H9 (cell line): ENCODE measurements at regions not wholly inside any gene's neighbourhood (a gene's known extent, or its start where the extent isn't known, plus 50 kb on each side); places are given as distances from the start of the nearest gene placed in this dataset.

Experiments
- DNase-seq: peaks from one replicate; pipeline ENCODE4 v3.0.0-alpha.2; 2017
- H2AFZ ChIP-seq: one replicate; pipeline ENCODE4 v1.6.1; 2013; ENCODE audit warnings: mild to moderate bottlenecking, low read length, control low read depth, moderate library complexity
- H2AK5ac ChIP-seq: 2 replicates; pipeline ENCODE4 v1.6.1; 2013; ENCODE audit warnings: low read length, control low read depth, mixed read lengths; ENCODE audit not compliant: insufficient read length
- H2BK120ac ChIP-seq: one replicate; pipeline ENCODE4 v1.6.1; 2013; ENCODE audit warnings: low read depth, mild to moderate bottlenecking, low read length, control low read depth, inconsistent platforms; ENCODE audit not compliant: poor library complexity, severe bottlenecking
- H2BK12ac ChIP-seq: 2 replicates; pipeline ENCODE4 v1.6.1; 2013; ENCODE audit warnings: low read length, control low read depth, mixed read lengths, low read depth; ENCODE audit not compliant: insufficient read length
- H2BK15ac ChIP-seq: 2 replicates; pipeline ENCODE4 v1.6.1; 2013; ENCODE audit warnings: low read depth, low read length, control low read depth
- H2BK20ac ChIP-seq: one replicate; pipeline ENCODE4 v1.6.1; 2013; ENCODE audit warnings: low read depth, mild to moderate bottlenecking, low read length, control low read depth, inconsistent platforms; ENCODE audit not compliant: poor library complexity, severe bottlenecking
- H2BK5ac ChIP-seq: 2 replicates; pipeline ENCODE4 v1.6.1; 2013; ENCODE audit warnings: low read length, control low read depth, mixed read lengths; ENCODE audit not compliant: insufficient read length
- H3K14ac ChIP-seq: 2 replicates; pipeline ENCODE4 v1.6.1; 2013; ENCODE audit warnings: low read length, control low read depth; ENCODE audit not compliant: insufficient read depth
- H3K18ac ChIP-seq: 2 replicates; pipeline ENCODE4 v1.6.1; 2013; ENCODE audit warnings: low read depth, mild to moderate bottlenecking, mixed read lengths, low read length, control low read depth; ENCODE audit not compliant: insufficient read length
- H3K23ac ChIP-seq: 2 replicates; pipeline ENCODE4 v1.6.1; 2013; ENCODE audit warnings: low read length, control low read depth, mixed read lengths, low read depth; ENCODE audit not compliant: insufficient read length
- H3K23me2 ChIP-seq: 2 replicates; pipeline ENCODE4 v1.6.1; 2013; ENCODE audit warnings: low read depth, mild to moderate bottlenecking, mixed read lengths, low read length, control low read depth; ENCODE audit not compliant: insufficient read length, poor library complexity, severe bottlenecking
- H3K27ac ChIP-seq: 2 replicates; pipeline ENCODE4 v1.5.1; 2013; ENCODE audit warnings: low read length, control low read depth, mixed read lengths, low read depth; ENCODE audit not compliant: insufficient read length
- H3K27me3 ChIP-seq: 2 replicates; pipeline ENCODE4 v1.6.1; 2013; ENCODE audit warnings: low read length, control low read depth, inconsistent platforms; ENCODE audit not compliant: insufficient read depth
- H3K4ac ChIP-seq: 2 replicates; pipeline ENCODE4 v1.6.1; 2013; ENCODE audit warnings: low read depth, mild to moderate bottlenecking, control low read depth, inconsistent platforms, low read length, moderate library complexity
- H3K4me1 ChIP-seq: 2 replicates; pipeline ENCODE4 v1.6.1; 2013; ENCODE audit warnings: low read length, control low read depth, inconsistent platforms; ENCODE audit not compliant: insufficient read depth
- H3K4me2 ChIP-seq: 2 replicates; pipeline ENCODE4 v1.6.1; 2013; ENCODE audit warnings: low read length, control low read depth, mixed read lengths; ENCODE audit not compliant: insufficient read length, insufficient read depth
- H3K56ac ChIP-seq: 2 replicates; pipeline ENCODE4 v1.6.1; 2013; ENCODE audit warnings: low read depth, mild to moderate bottlenecking, mixed read lengths, low read length, control low read depth; ENCODE audit not compliant: insufficient read length
- H3K79me1 ChIP-seq: 2 replicates; pipeline ENCODE4 v1.6.1; 2013; ENCODE audit warnings: low read depth, mild to moderate bottlenecking, moderate library complexity, low read length, control low read depth, inconsistent platforms; ENCODE audit not compliant: insufficient read depth, poor library complexity, severe bottlenecking
- H3K79me2 ChIP-seq: 2 replicates; pipeline ENCODE4 v1.6.1; 2013; ENCODE audit warnings: low read length, control low read depth, inconsistent platforms; ENCODE audit not compliant: insufficient read depth
- H3K9ac ChIP-seq: 2 replicates; pipeline ENCODE4 v1.6.1; 2013; ENCODE audit warnings: low read length, control low read depth, mixed read lengths; ENCODE audit not compliant: insufficient read length; ENCODE audit errors: extremely low read depth
- H3K9me3 ChIP-seq: one replicate; pipeline ENCODE4 v1.6.1; 2013; ENCODE audit warnings: low read depth, low read length, inconsistent platforms; ENCODE audit not compliant: control insufficient read depth
- H3T11ph ChIP-seq: one replicate; pipeline ENCODE4 v1.6.1; 2013; ENCODE audit warnings: mild to moderate bottlenecking, low read length, control low read depth, inconsistent platforms
- H4K20me1 ChIP-seq: one replicate; pipeline ENCODE4 v1.6.1; 2013; ENCODE audit not compliant: control insufficient read depth, insufficient read length, insufficient read depth
- H4K5ac ChIP-seq: 2 replicates; pipeline ENCODE4 v1.6.1; 2013; ENCODE audit warnings: low read depth, mild to moderate bottlenecking, mixed read lengths, low read length, control low read depth; ENCODE audit not compliant: insufficient read length
- H4K8ac ChIP-seq: replicated peaks from 2 replicates; pipeline ENCODE4 v1.6.1; 2013; ENCODE audit warnings: low read length, control low read depth, mixed read lengths, low read depth; ENCODE audit not compliant: insufficient read length
- H4K91ac ChIP-seq: 2 replicates; pipeline ENCODE4 v1.6.1; 2013; ENCODE audit warnings: low read depth, mild to moderate bottlenecking, moderate library complexity, mixed read lengths, low read length, control low read depth; ENCODE audit not compliant: insufficient read length
- H3K27ac Mint-ChIP-seq, 3 experiments: 2 replicates in 2 of 3; 3 replicates in 1 of 3; pipeline ENCODE4 v1.8.0; 2020 to 2021; ENCODE audit warnings: mixed read lengths in 3 of 3, mild to moderate bottlenecking in 1 of 3, moderate library complexity in 1 of 3
- H3K27me3 Mint-ChIP-seq: 2 replicates; pipeline ENCODE4 v1.8.0; 2021; ENCODE audit warnings: low read depth, mild to moderate bottlenecking, moderate library complexity, mixed read lengths
- H3K36me3 Mint-ChIP-seq, 3 experiments: 2 replicates in 2 of 3; 3 replicates in 1 of 3; pipeline ENCODE4 v1.8.0; 2020 to 2021; ENCODE audit warnings: low read depth in 3 of 3, mixed read lengths in 3 of 3; ENCODE audit not compliant: insufficient read depth in 1 of 3
- H3K4me1 Mint-ChIP-seq, 2 experiments: 2 replicates each; pipeline ENCODE4 v1.8.0; 2020; ENCODE audit warnings: mixed read lengths in 2 of 2
- H3K4me3 Mint-ChIP-seq, 2 experiments: 2 replicates in 1 of 2; 3 replicates in 1 of 2; pipeline ENCODE4 v1.8.0; 2020 to 2021; ENCODE audit warnings: mild to moderate bottlenecking in 2 of 2, mixed read lengths in 2 of 2, moderate library complexity in 1 of 2
- H3K9me3 Mint-ChIP-seq, 2 experiments: 2 replicates in 1 of 2; 3 replicates in 1 of 2; pipeline ENCODE4 v1.8.0; 2020; ENCODE audit warnings: mild to moderate bottlenecking in 2 of 2, mixed read lengths in 2 of 2, moderate library complexity in 1 of 2
- WGBS: extraction: QIAGEN DNeasy Blood & Tissue Kit; methylation state at CpG from one replicate; pipeline ENCODE4 v1.1.7; 2013; ENCODE audit warnings: missing lambda C conversion rate, low lambda C conversion rate, mixed read lengths; ENCODE audit not compliant: insufficient read length; ENCODE audit errors: extremely low coverage; 5-methylcytosine and 5-hydroxymethylcytosine counted together
- TF ChIP-seq, protein P1 (sequence below): fragments of 200-600 bp; sonication (generic); conservative IDR thresholded peaks from 3 replicates; pipeline ENCODE4 v1.8.0; 2021; ENCODE audit warnings: antibody characterized with exemption, mild to moderate bottlenecking

DNA sequence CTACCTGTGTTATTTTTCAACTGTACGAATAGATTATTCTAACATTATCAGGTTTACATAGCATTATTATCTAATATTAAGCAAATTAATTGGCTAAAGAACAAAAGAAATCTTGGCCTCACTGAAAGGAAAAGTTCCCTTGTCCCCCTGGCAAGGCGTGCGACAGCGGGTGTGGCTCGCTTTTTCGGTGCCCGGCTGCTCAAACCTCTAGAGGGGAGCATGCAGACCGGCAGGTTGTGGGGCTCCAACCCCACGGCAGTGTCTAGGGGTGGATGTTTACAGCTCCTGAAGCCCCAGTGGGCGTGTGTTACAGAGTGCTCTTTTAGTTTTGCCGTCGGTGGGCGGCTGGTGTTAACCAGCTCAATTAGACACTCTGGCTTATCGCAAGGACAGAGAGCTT is 456.4 kb downstream of the TNS3 start:
- no peaks in the 10 kb centered on the region for H4K20me1 ChIP-seq
- no peak overlapping the region for H3T11ph ChIP-seq
- H2BK12ac ChIP-seq: no peak overlapping the region
- H3K9ac ChIP-seq: no peak overlapping the region
- no peak overlapping the region for H2AFZ ChIP-seq
- no peaks in the 10 kb centered on the region for H3K4me1 ChIP-seq
- no peak overlapping the region for H4K91ac ChIP-seq
- DNase-seq: no peak
- no peaks in the 10 kb centered on the region; the same call in 1 of the 2 replicates for H3K27me3 ChIP-seq
- no peak overlapping the region for H2BK15ac ChIP-seq
- H3K14ac ChIP-seq: no peak overlapping the region
- no peak overlapping the region for H3K4ac ChIP-seq
- H3K27me3 Mint-ChIP-seq: no peaks in the 10 kb centered on the region
- H3K79me2 ChIP-seq: no peaks in the 10 kb centered on the region
- H3K27ac ChIP-seq: no peak overlapping the region
- no peaks in the 10 kb centered on the region for H3K4me1 Mint-ChIP-seq
- H3K4me2 ChIP-seq: no peak overlapping the region
- TF ChIP-seq, protein P1, sequence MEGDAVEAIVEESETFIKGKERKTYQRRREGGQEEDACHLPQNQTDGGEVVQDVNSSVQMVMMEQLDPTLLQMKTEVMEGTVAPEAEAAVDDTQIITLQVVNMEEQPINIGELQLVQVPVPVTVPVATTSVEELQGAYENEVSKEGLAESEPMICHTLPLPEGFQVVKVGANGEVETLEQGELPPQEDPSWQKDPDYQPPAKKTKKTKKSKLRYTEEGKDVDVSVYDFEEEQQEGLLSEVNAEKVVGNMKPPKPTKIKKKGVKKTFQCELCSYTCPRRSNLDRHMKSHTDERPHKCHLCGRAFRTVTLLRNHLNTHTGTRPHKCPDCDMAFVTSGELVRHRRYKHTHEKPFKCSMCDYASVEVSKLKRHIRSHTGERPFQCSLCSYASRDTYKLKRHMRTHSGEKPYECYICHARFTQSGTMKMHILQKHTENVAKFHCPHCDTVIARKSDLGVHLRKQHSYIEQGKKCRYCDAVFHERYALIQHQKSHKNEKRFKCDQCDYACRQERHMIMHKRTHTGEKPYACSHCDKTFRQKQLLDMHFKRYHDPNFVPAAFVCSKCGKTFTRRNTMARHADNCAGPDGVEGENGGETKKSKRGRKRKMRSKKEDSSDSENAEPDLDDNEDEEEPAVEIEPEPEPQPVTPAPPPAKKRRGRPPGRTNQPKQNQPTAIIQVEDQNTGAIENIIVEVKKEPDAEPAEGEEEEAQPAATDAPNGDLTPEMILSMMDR: no peak
- no peak overlapping the region for H3K4me3 Mint-ChIP-seq
- H3K79me1 ChIP-seq: no peaks in the 10 kb centered on the region
- H2AK5ac ChIP-seq: no peak overlapping the region
- WGBS: no CpG with 5 or more reads among the region's 14 CpGs
- H3K27ac Mint-ChIP-seq: no peak overlapping the region
- no peaks in the 10 kb centered on the region for H3K36me3 Mint-ChIP-seq
- H4K5ac ChIP-seq: no peak overlapping the region
- H3K18ac ChIP-seq: no peak overlapping the region
- no peaks in the 10 kb centered on the region; a peak in 1 of 5 replicates for H3K9me3 Mint-ChIP-seq
- no peaks in the 10 kb centered on the region for H3K23me2 ChIP-seq
- no peak overlapping the region for H3K23ac ChIP-seq
- H3K56ac ChIP-seq: no peak overlapping the region
- no peak overlapping the region for H2BK5ac ChIP-seq
- no peak overlapping the region for H2BK20ac ChIP-seq
- H2BK120ac ChIP-seq: no peak overlapping the region
- no peaks in the 10 kb centered on the region for H3K9me3 ChIP-seq
- H4K8ac ChIP-seq: no peak overlapping the region
